ENCODE measurements at regions not wholly inside any gene's neighbourhood (a gene's known extent, or its start where the extent isn't known, plus 50 kb on each side); places are given as distances from the start of the nearest gene placed in this dataset.

GRCh38 chr9:16312116-16312515 is 558.4 kb downstream of the BNC2 start:
- no peak for TF ChIP-seq CTCF (IDR thresholded peaks at IDR 0.05)
- no peak for TF ChIP-seq ZFX (IDR thresholded peaks at IDR 0.05; ENCODE audit: borderline replicate concordance)

Measured in 22Rv1 (cell line).